Aorta (tissue), 5 donors: ENCODE measurements at regions not wholly inside any gene's neighbourhood (a gene's known extent, or its start where the extent isn't known, plus 50 kb on each side); places are given as distances from the start of the nearest gene placed in this dataset.

Experiments used
- ATAC-seq: fragments of 200-7000 bp; cut with Tn5 transposase; one replicate; pipeline ENCODE4 v1.9.1; 2022; ENCODE audit warnings: moderate library complexity; ENCODE audit not compliant: low FRiP score
- DNase-seq, 2 donors: peaks; one replicate each; pipeline ENCODE4 v3.0.0-alpha.2; 2020
- H3K27ac ChIP-seq, 2 donors: one replicate each; pipeline ENCODE4 v1.5.1; 2013; ENCODE audit warnings: low read length in 2 of 2, mild to moderate bottlenecking in 2 of 2, moderate library complexity in 2 of 2, control low read depth in 1 of 2, inconsistent platforms in 1 of 2, low read depth in 1 of 2
- H3K27me3 ChIP-seq, 2 donors: one replicate each; pipeline ENCODE4 v1.6.1; 2013; ENCODE audit warnings: control low read depth in 1 of 2, low read length in 1 of 2, mild to moderate bottlenecking in 1 of 2, moderate library complexity in 1 of 2; ENCODE audit not compliant: insufficient read depth in 2 of 2, control insufficient read depth in 1 of 2
- H3K36me3 ChIP-seq, 2 donors: one replicate each; pipeline ENCODE4 v1.6.1; 2013; ENCODE audit warnings: control low read depth in 1 of 2, low read length in 1 of 2, mild to moderate bottlenecking in 1 of 2; ENCODE audit not compliant: insufficient read depth in 2 of 2, control insufficient read depth in 1 of 2
- H3K4me1 ChIP-seq, 2 donors: one replicate each; pipeline ENCODE4 v1.6.1; 2013; ENCODE audit warnings: low read length in 2 of 2, control low read depth in 1 of 2, mild to moderate bottlenecking in 1 of 2, moderate library complexity in 1 of 2; ENCODE audit not compliant: insufficient read depth in 2 of 2, control insufficient read depth in 1 of 2
- H3K4me3 ChIP-seq, 2 donors: one replicate each; pipeline ENCODE4 v1.5.1; 2013; ENCODE audit warnings: low read length in 2 of 2, control low read depth in 1 of 2, mild to moderate bottlenecking in 1 of 2
- H3K9me3 ChIP-seq: one replicate; pipeline ENCODE4 v1.6.1; 2013; ENCODE audit warnings: mild to moderate bottlenecking, low read length; ENCODE audit not compliant: control insufficient read depth
- WGBS, 2 donors: extraction: QIAGEN DNeasy Blood & Tissue Kit; methylation state at CpG; one replicate each; pipeline ENCODE4 v1.1.7; 2013; 5-methylcytosine and 5-hydroxymethylcytosine counted together
- intact Hi-C, 2 donors: fragments of 100-400 bp; cut with DNase I; formaldehyde crosslinking; loops; one replicate each; pipeline versions ENCODE4 v1.14.2 to v1.15.0; 2022
- donor health status: healthy with polysubstance abuse.
- donor health status: Bipolar disorder and iron deficiency.
- donor health status: DM: no; HTN: no; CAD: no.
- donor health status: DM: no; HTN: no; CAD: no.
- donor health status: DM: yes; HTN: yes; CAD: no.

DNA sequence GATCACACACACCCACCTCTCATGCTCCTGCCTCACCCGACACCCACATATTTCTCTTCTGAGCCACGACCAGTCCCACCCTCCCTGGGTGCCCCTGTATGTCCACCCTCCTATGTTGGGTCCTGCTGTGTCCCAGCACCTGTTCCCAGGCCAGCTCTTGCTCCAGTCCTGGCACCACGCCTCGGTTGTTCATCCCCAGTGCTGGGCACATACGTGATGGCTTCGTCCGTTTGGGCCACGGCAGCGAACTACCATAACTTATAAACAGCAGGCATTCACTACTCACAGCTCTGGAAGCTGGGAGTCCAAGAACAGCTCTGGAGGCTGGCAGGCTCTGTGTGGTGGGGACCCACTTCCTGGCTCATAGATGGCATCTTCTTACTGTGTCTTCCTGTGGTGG, 116.9 kb downstream of the BRD1 start:
- Histone ChIP-seq H3K27me3 (no peaks in the 10 kb centered on the region), H3K36me3 (no peaks in the 10 kb centered on the region), H3K27ac (no peak overlapping the region), H3K4me3 (no peak overlapping the region), H3K9me3 (peaks cover 15% of the 10 kb centered on the region), H3K4me1 (no peaks in the 10 kb centered on the region)
- 78 to 86% methylated on average over 9 of the region's 9 CpGs for WGBS, 2 donors
- ATAC-seq (no peak), DNase-seq (no peak)
- intact Hi-C loops, result no loop called here

DNA sequence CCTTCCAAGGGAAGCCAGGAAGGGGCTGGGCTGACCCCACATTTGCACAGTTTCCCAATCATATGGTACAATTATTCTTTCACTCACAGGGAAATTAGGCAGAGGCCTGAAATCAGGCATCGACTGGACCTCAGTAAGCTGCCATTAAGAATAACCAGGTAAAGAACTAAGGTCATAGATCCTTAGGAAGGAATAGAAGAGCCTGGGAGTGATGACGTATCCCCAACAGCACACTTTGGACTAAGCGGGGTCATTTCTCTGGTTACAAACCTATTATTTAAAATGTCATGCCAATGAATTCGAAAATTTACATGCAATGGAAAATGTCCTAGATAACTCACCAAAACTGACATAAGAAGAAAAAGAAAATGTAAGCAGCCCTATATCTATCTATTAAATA, 118.2 kb downstream of the BRD1 start:
- no peak overlapping the region for H3K4me3 ChIP-seq
- intact Hi-C loops, result no loop called here
- no peaks in the 10 kb centered on the region for H3K36me3 ChIP-seq
- no peaks in the 10 kb centered on the region for H3K27me3 ChIP-seq
- H3K4me1 ChIP-seq, result no peaks in the 10 kb centered on the region
- peaks cover 15% of the 10 kb centered on the region for H3K9me3 ChIP-seq
- DNase-seq (no peak), ATAC-seq (no peak)
- no peak overlapping the region for H3K27ac ChIP-seq
- WGBS, 2 donors, result 66 to 72% methylated on average over 4 of the region's 4 CpGs

DNA sequence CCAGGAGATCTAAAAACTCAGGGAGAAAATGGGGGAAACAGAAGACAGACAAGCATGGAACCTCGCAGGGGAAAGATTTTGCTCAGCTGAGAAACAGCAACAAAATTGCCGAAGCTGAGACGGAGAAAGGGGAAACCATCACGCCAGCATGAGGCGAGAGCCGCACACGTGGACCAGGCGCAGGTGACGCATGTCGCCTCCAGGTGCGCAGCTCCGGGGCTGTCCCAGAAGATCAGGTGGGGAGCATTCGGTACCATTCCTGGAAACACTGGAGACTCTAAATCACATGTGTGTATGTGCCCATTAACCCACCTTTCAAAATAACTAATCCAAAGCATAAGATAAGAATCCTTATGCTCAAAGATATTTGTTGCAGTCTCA, 121.7 kb downstream of the BRD1 start:
- intact Hi-C loops, result no loop called here
- H3K4me3 ChIP-seq, result no peak overlapping the region
- H3K27me3 ChIP-seq, result no peaks in the 10 kb centered on the region
- DNase-seq (peak in 1 of 2 donors; percentile 17), ATAC-seq (no peak)
- H3K9me3 ChIP-seq, result peaks cover 18% of the 10 kb centered on the region
- H3K4me1 ChIP-seq, result no peaks in the 10 kb centered on the region
- WGBS, 2 donors, result 84 to 85% methylated on average over 13 of the region's 13 CpGs
- H3K36me3 ChIP-seq, result no peaks in the 10 kb centered on the region
- H3K27ac ChIP-seq, result no peak overlapping the region

DNA sequence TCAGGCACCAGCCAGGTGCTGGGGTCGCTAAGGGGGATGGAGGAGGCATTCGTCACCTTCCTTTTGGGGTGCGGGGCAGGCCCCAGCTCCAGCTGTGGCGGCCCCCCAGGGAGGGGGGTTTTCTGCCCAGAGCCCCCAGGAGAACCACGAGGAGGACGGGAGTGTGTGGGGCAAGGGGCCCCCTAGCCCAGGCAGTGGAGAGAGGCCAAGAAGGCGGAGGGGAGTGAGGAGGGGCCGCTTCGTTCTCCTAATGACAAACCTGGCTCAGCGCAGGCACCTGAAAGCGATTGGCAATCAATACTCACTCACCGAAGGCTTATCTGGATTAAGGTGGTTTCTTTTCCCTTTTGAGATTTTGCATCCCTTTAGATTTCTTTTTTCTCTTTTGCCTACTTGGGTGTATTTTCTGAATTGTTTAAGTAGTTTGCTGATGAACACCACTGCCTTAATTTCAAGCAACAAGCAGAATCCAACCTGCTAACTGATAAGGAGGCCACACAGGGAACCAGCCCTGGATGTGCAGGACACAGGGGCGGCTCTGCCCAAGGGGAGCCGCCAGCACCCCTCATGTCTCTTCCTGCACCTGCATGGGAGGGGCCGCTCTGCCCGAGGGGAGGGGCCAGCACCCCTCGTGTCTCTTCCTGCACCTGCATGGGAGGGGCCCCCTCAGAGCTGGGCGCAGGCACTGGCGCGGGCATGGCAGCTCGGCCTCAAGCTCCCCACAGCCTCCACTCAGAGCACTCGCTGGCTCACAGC, 122.3 kb downstream of the BRD1 start:
- Histone ChIP-seq H3K36me3 (no peaks in the 10 kb centered on the region), H3K9me3 (peaks cover 17% of the 10 kb centered on the region), H3K4me3 (no peak overlapping the region), H3K4me1 (no peaks in the 10 kb centered on the region), H3K27me3 (no peaks in the 10 kb centered on the region), H3K27ac (no peak overlapping the region)
- DNase-seq (peak in 1 of 2 donors; percentile 29), ATAC-seq (no peak)
- WGBS, 2 donors, result 57 to 58% methylated on average over 21 to 22 of the region's 22 CpGs
- intact Hi-C loops, result no loop called here

DNA sequence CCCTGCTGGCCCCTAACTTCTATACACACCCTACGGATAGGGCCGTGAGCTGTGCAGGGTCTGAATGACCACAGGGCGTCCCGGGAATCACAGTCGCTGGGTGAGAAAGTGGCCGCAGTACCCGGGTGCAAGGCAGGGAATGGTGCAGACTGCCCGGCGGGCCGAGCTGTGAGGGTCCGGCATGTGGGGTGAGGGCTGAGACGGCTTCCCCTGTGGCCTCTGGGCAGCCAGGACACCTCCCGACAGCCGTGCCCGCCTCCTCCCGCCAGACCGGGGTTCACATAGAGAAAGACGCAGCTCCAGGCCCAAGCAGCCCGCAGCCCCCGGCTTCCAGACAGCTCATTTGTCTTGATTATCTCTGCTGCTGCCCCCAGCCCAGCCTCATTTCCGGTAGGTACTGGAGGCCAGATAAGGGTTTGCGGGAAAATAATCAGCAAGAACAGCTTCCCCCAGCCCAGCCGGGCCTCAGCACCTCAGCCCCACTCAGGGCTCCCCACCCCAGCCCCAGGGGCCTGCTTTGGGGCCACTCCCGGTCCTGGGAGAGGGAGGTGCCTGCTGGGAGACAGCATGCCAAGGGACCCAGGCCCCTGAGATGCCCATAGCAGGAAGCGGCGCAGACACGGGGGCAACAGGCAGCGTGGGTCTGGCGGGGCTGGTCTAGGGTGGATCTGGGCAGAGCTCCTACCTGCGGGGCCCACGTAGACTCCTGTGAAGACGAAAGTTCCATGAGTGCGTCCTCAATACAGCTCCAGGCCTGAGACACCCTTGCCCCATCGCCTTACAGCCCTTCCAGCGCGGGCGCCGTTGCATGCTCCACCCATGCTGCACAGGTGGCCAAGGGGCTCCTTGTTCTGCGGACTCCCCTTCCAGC, 123.1 kb downstream of the BRD1 start:
- Histone ChIP-seq H3K27me3 (no peaks in the 10 kb centered on the region), H3K9me3 (peaks cover 14% of the 10 kb centered on the region), H3K4me1 (no peaks in the 10 kb centered on the region), H3K36me3 (no peaks in the 10 kb centered on the region), H3K27ac (no peak overlapping the region), H3K4me3 (no peak overlapping the region)
- ATAC-seq, result peak; percentile 58
- 54 to 55% methylated on average over 39 of the region's 39 CpGs for WGBS, 2 donors
- no peak for DNase-seq
- intact Hi-C loops, result no loop called here

DNA sequence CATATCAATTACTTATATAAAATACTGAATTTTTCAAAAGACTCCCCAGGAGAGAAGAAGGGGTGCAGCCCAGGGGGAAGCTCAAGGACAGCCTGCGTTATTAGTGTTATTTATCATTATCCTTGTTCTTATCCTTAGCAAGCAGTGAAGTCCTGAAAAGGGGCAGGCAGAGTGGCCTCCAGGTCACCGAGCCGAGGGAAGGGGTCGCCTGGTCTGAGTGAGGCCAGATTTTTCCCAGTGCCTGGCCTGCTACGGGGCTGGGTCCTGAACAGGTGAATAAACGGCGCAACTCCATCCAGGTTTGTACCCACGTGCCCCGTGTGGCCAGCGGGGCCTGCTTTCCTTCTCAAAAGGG, 123.7 kb downstream of the BRD1 start:
- no peaks in the 10 kb centered on the region for H3K27me3 ChIP-seq
- H3K4me1 ChIP-seq, result no peaks in the 10 kb centered on the region
- H3K36me3 ChIP-seq, result no peaks in the 10 kb centered on the region
- peaks cover 9% of the 10 kb centered on the region for H3K9me3 ChIP-seq
- 64 to 67% methylated on average over 10 of the region's 10 CpGs for whole genome bisulfite sequencing, 2 donors
- H3K4me3 ChIP-seq, result no peak overlapping the region
- ATAC-seq (no peak), DNase-seq (no peak)
- no peak overlapping the region for H3K27ac ChIP-seq
- intact Hi-C loops, result no loop called here

DNA sequence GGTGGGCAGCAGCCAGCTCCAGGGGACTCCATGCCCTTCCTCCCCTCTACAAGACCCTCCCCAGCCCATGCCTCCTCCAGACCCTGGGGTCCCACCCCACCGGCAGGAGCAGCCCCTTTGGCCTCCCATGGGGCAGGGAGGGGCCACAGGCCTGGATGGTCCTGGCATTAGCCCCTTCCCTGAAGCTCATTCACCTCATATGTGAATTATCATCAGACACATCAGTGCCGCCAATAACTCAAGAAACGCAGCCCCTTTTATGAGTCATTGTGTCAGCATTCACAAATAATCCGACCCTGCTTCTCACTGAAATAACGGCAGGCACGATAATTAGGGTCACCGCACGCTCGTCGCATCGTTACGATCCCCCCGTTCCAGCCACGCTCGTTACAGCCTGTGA, 124.2 kb downstream of the BRD1 start:
- intact Hi-C loops, result no loop called here
- Histone ChIP-seq H3K9me3 (peaks cover 6% of the 10 kb centered on the region), H3K4me1 (no peaks in the 10 kb centered on the region), H3K36me3 (no peaks in the 10 kb centered on the region), H3K4me3 (no peak overlapping the region), H3K27me3 (no peaks in the 10 kb centered on the region), H3K27ac (no peak overlapping the region)
- DNase-seq (no peak), ATAC-seq (no peak)
- whole genome bisulfite sequencing, 2 donors, result 49 to 53% methylated on average over 15 of the region's 15 CpGs

DNA sequence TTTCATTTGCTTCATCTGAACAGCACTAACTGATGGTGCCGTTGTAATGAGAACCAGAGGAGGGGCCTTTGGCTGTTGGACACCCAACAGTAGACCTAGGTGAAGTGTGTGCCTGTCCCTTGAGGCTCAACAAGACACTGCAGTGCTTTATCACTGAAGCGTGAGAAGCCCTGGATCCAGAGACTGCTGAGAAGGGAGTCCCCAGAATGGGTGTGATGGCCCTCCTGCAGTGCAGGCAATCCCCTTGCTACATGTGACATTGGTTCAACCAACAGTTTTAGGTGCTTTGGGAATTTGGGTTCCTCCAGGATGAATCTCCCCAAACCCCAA, 125.6 kb downstream of the BRD1 start:
- Histone ChIP-seq H3K4me1 (no peaks in the 10 kb centered on the region), H3K9me3 (peaks cover 4% of the 10 kb centered on the region), H3K4me3 (no peak overlapping the region), H3K36me3 (no peaks in the 10 kb centered on the region), H3K27ac (no peak overlapping the region), H3K27me3 (no peaks in the 10 kb centered on the region)
- 77 to 79% methylated on average over 2 of the region's 2 CpGs for WGBS, 2 donors
- DNase-seq (no peak), ATAC-seq (no peak)
- intact Hi-C loops, result no loop called here
